Stomach (tissue), 8 donors: ENCODE measurements at regions not wholly inside any gene's neighbourhood (a gene's known extent, or its start where the extent isn't known, plus 50 kb on each side); places are given as distances from the start of the nearest gene placed in this dataset.

Source experiments
- DNase-seq, 2 donors: peaks; one replicate each; pipeline versions ENCODE4 v3.0.0 to v3.0.0-alpha.2; 2013 to 2019
- H3K27ac ChIP-seq, 5 donors: fragments of 200-600 bp in 4 of 5; sonication (generic) in 4 of 5; one replicate each; pipeline ENCODE4 v1.5.1; 2013 to 2019; ENCODE audit warnings: mild to moderate bottlenecking in 1 of 5, moderate library complexity in 1 of 5
- H3K27me3 ChIP-seq, 3 donors: fragments of 200-600 bp; sonication (generic); one replicate each; pipeline ENCODE4 v1.5.1; 2017 to 2019; ENCODE audit warnings: mixed run types in 1 of 3
- H3K36me3 ChIP-seq, 4 donors: fragments of 200-600 bp; sonication (generic); 1 replicate in 3 of 4; 2 replicates in 1 of 4; pipeline ENCODE4 v1.5.1; 2016 to 2019
- H3K4me1 ChIP-seq, 4 donors: fragments of 200-600 bp; sonication (generic); one replicate each; pipeline ENCODE4 v1.5.1; 2016 to 2019
- H3K4me3 ChIP-seq, 4 donors: fragments of 200-600 bp; sonication (generic) in 3 of 4; one replicate each; pipeline ENCODE4 v1.5.1; 2016 to 2019; ENCODE audit warnings: mild to moderate bottlenecking in 1 of 4
- H3K9me3 ChIP-seq, 4 donors: fragments of 200-600 bp; sonication (generic); one replicate each; pipeline ENCODE4 v1.5.1; 2016 to 2019
- CTCF ChIP-seq, 7 experiments: fragments of 450-650 bp in 4 of 7; fragments of 200-600 bp in 3 of 7; sonication (generic) in 3 of 7; IDR thresholded peaks; one replicate each; pipeline ENCODE4 v1.5.1; 2016 to 2019; ENCODE audit warnings: antibody characterized with exemption in 7 of 7, control low read depth in 2 of 7, mild to moderate bottlenecking in 1 of 7
- EP300 ChIP-seq: sonication (generic); formaldehyde crosslinking; IDR thresholded peaks from one replicate; pipeline ENCODE4 v1.6.1; 2017; ENCODE audit warnings: antibody characterized with exemption
- POLR2A ChIP-seq, 4 donors: fragments of 450-650 bp; IDR thresholded peaks; one replicate each; pipeline ENCODE4 v1.6.1; 2016; ENCODE audit warnings: antibody characterized with exemption in 4 of 4, control low read depth in 2 of 4, mild to moderate bottlenecking in 1 of 4, moderate library complexity in 1 of 4
- POLR2AphosphoS5 ChIP-seq, 3 donors: sonication (generic); formaldehyde crosslinking; IDR thresholded peaks; one replicate each; pipeline ENCODE4 v1.6.1; 2016; ENCODE audit warnings: antibody characterized with exemption in 3 of 3
- WGBS, 5 donors: extraction: QIAGEN DNeasy Blood & Tissue Kit in 3 of 5; methylation state at CpG; one replicate each; pipeline versions ENCODE4 v1.1.5 to v1.1.7; 2013 to 2018; 5-methylcytosine and 5-hydroxymethylcytosine counted together
- intact Hi-C: fragments of 100-400 bp; cut with DNase I; formaldehyde crosslinking; loops from one replicate; pipeline ENCODE4 v1.15.1; 2023; ENCODE audit warnings: low total_unique reads
- donor health status: healthy with polysubstance abuse.
- donor health status: Bipolar disorder and iron deficiency.
- donor health status: healthy.

- Histone ChIP-seq H3K27me3 (peaks cover 0 to 17% (median 0%) of the 10 kb centered on the region in 3 donors), H3K4me1 (no peaks in the 10 kb centered on the region), H3K36me3 (no peaks in the 10 kb centered on the region), H3K27ac (no peak overlapping the region), H3K9me3 (peaks cover 0 to 8% (median 1%) of the 10 kb centered on the region in 4 donors), H3K4me3 (no peak overlapping the region)
- TF ChIP-seq POLR2A (IDR thresholded peaks at IDR 0.05) (no peak), CTCF (IDR thresholded peaks at IDR 0.05) (no peak), POLR2AphosphoS5 (IDR thresholded peaks at IDR 0.05) (no peak), EP300 (no peak)
- 49 to 76% (median 66%) methylated on average over 4 to 11 of the region's 11 CpGs for WGBS, 5 donors
- no peak for DNase-seq
- intact Hi-C loops: no loop called here
Observed at GRCh38 chr2:118632921-118633320, 214.5 kb downstream of the EN1 start.

- TF ChIP-seq POLR2A (IDR thresholded peaks at IDR 0.05) (no peak), EP300 (no peak), POLR2AphosphoS5 (IDR thresholded peaks at IDR 0.05) (no peak), CTCF (IDR thresholded peaks at IDR 0.05) (no peak)
- 72 to 85% (median 75%) methylated on average over 3 of the region's 3 CpGs for WGBS, 5 donors
Observed at GRCh38 chr2:118627156-118627555, 220.3 kb downstream of the EN1 start.

GRCh38 chr2:118622913-118623312 is 224.5 kb downstream of the EN1 start:
- TF ChIP-seq POLR2AphosphoS5 (IDR thresholded peaks at IDR 0.05): no peak
- TF ChIP-seq EP300: no peak
- TF ChIP-seq CTCF (IDR thresholded peaks at IDR 0.05): no peak
- no peak for TF ChIP-seq POLR2A (IDR thresholded peaks at IDR 0.05)
- 77 to 86% (median 78%) methylated on average over 4 of the region's 4 CpGs for WGBS, 5 donors

More at GRCh38 chr2:118627156-118627555, 220.3 kb downstream of the EN1 start:
- Histone ChIP-seq H3K9me3 (peaks cover 0 to 12% (median 3%) of the 10 kb centered on the region in 4 donors), H3K27ac (no peak overlapping the region), H3K27me3 (no peaks in the 10 kb centered on the region), H3K4me1 (no peaks in the 10 kb centered on the region), H3K36me3 (no peaks in the 10 kb centered on the region), H3K4me3 (no peak overlapping the region)
- no peak for DNase-seq
- intact Hi-C loops: no loop called here

GRCh38 chr2:118622108-118622507 is 225.3 kb downstream of the EN1 start:
- no peak for DNase-seq
- H3K27me3 ChIP-seq: peaks cover 0 to 15% (median 0%) of the 10 kb centered on the region in 3 donors
- peaks cover 0 to under 1% (median 0%) of the 10 kb centered on the region in 4 donors for H3K9me3 ChIP-seq
- no peak overlapping the region for H3K27ac ChIP-seq
- 68 to 87% (median 82%) methylated on average over 3 of the region's 3 CpGs for WGBS, 5 donors
- no peak overlapping the region for H3K4me3 ChIP-seq
- H3K4me1 ChIP-seq: no peaks in the 10 kb centered on the region
- intact Hi-C loops: no loop called here
- H3K36me3 ChIP-seq: no peaks in the 10 kb centered on the region
- TF ChIP-seq CTCF (IDR thresholded peaks at IDR 0.05) (no peak), EP300 (no peak), POLR2AphosphoS5 (IDR thresholded peaks at IDR 0.05) (no peak), POLR2A (IDR thresholded peaks at IDR 0.05) (no peak)

More at GRCh38 chr2:118622913-118623312, 224.5 kb downstream of the EN1 start:
- Histone ChIP-seq H3K27me3 (peaks cover 0 to 15% (median 0%) of the 10 kb centered on the region in 3 donors), H3K4me3 (no peak overlapping the region), H3K27ac (no peak overlapping the region), H3K36me3 (no peaks in the 10 kb centered on the region), H3K4me1 (no peaks in the 10 kb centered on the region), H3K9me3 (peaks cover 0 to 9% (median 1%) of the 10 kb centered on the region in 4 donors)
- DNase-seq: no peak
- intact Hi-C loops: no loop called here
